GM12874 (cell line): ENCODE measurements at regions not wholly inside any gene's neighbourhood (a gene's known extent, or its start where the extent isn't known, plus 50 kb on each side); places are given as distances from the start of the nearest gene placed in this dataset.

Experiments used
- TF ChIP-seq, protein P1 (sequence below): IDR thresholded peaks from 2 replicates; pipeline ENCODE4 v1.5.1; 2011; ENCODE audit warnings: low read depth, mild to moderate bottlenecking, control low read depth, low read length, moderate library complexity; ENCODE audit not compliant: insufficient read depth

DNA sequence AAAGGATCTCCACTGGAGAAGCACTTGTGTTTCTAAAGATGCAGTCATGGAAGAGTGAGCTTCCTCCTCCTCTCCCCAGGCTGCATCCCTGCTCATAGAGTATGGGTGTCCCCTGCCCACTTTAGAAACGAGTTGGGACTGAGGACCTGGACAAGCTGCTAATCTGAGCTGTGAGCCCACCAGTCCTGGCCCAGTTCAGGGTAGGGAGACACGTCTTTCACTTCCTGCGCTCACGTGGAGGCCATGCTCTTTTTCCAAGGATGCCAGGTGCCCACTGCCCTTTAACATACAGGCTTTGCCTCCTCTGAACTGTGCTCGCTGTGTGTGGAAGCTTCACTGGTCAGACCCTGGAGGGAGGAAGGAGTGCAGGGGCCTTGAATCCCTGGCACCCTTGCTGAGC lies 316.3 kb downstream of the UACA start:
- TF ChIP-seq, protein P1, sequence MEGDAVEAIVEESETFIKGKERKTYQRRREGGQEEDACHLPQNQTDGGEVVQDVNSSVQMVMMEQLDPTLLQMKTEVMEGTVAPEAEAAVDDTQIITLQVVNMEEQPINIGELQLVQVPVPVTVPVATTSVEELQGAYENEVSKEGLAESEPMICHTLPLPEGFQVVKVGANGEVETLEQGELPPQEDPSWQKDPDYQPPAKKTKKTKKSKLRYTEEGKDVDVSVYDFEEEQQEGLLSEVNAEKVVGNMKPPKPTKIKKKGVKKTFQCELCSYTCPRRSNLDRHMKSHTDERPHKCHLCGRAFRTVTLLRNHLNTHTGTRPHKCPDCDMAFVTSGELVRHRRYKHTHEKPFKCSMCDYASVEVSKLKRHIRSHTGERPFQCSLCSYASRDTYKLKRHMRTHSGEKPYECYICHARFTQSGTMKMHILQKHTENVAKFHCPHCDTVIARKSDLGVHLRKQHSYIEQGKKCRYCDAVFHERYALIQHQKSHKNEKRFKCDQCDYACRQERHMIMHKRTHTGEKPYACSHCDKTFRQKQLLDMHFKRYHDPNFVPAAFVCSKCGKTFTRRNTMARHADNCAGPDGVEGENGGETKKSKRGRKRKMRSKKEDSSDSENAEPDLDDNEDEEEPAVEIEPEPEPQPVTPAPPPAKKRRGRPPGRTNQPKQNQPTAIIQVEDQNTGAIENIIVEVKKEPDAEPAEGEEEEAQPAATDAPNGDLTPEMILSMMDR: no peak

- TF ChIP-seq, protein P1: no peak
Measured at GRCh38 chr15:70443486-70444273, 319.7 kb downstream of the UACA start.

DNA sequence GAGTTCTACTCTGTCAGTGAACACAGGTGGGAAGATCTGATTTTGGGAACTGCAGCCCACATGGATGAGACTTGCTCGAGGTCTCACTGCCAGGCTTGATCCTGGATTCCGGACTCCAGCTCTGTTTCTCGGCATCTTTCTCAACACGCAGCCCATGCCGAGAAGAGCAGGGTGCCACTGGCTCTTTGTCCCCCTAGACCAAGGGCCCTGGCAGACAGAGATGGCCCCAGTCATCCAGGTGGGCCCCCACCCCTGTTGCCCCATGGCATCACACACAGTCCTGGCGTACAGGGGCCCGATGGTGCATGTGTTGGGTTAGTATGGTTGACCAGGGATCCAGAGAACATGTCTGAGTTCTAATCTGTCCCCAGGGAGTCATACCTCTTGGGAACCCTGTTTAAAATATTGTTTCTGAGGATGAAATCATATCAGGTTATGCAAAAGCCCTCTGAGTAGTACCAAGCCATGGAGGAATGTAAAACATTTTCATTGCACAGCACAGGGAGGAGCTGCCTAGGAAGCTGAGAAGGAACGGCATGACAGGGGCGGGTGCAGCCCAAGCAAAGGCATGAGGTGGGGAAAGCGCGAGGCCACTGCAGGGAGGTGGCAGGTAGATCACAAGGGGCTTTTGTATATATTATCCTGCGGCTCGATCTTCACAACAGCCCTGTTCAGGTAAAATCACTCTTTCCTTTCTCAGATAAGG lies 320.6 kb downstream of the UACA start:
- TF ChIP-seq, protein P1: no peak

DNA sequence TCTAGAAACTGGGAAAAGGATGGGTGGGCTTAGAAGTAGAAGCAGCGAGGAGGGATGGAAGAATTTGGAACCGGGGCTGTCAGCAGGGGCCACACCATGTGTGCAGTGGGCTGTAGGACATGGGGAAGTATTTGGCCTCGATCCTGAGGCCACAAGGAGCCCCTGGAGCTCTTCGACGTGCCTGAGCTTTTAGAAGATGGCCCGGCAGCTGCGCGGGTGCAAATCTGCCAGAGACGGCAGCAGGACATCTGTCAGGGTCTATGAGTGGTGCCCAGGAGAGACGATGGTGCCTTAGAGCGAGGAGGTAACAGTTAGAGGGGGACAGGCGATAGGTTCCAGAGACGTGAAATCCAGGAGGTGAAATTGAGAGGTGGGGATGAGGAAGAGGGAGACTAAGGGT lies 321.1 kb downstream of the UACA start:
- TF ChIP-seq, protein P1: no peak

GRCh38 chr15:70440416-70441138 lies 322.8 kb downstream of the UACA start:
- TF ChIP-seq, protein P1: no peak

- TF ChIP-seq, protein P1: no peak
Measured at GRCh38 chr15:70439880-70440279, 323.5 kb downstream of the UACA start.

DNA sequence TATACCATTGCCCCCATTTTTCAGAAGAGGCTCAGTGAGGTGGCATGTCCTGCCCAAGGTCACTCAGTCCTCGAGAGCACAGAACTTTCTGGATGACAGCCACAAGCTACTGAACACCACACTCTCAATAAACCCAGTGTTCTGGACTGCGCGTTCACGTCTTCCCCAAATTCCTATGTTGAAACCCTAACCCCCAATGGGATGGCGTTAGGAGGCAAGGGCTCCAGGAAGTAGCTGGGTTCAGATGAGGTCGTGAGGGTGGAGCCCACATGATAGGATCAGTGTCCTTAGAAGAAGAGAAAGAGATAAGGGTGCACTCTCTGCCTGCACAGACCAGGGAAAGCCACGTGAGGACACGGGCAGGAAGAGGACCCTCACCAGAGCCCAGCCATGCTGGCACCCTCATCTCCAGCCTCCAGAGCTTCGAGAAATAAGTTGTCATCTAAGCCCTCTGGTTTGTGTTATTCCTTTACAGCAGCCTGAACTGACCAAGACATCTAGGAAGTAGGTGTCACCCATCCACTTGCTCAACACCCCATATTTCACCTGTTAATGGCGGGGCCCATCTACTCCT lies 324.0 kb downstream of the UACA start:
- TF ChIP-seq, protein P1: no peak
